ENCODE measurements at regions not wholly inside any gene's neighbourhood (a gene's known extent, or its start where the extent isn't known, plus 50 kb on each side); places are given as distances from the start of the nearest gene placed in this dataset.

- H3K27me3 ChIP-seq (ENCODE audit: insufficient read depth, poor library complexity, severe bottlenecking) = no peaks in the 10 kb centered on the region
- H3K9me3 ChIP-seq (ENCODE audit: severe bottlenecking) = no peaks in the 10 kb centered on the region
- DNase-seq (ENCODE audit: low spot score) = no peak
- no peak overlapping the region for H3K4me3 ChIP-seq (ENCODE audit: severe bottlenecking)
- H3K36me3 ChIP-seq (ENCODE audit: low read depth) = no peaks in the 10 kb centered on the region
- ATAC-seq (ENCODE audit: low read depth) = no peak
- no peak for TF ChIP-seq CTCF (IDR thresholded peaks at IDR 0.05; ENCODE audit: poor library complexity, severe bottlenecking)
- H3K27ac ChIP-seq (ENCODE audit: poor library complexity, severe bottlenecking) = no peak overlapping the region
- H3K4me1 ChIP-seq (ENCODE audit: insufficient read depth, poor library complexity, severe bottlenecking) = no peaks in the 10 kb centered on the region
These were observed 1171.3 kb downstream of the EFNB2 start for GRCh38 chr13:105364191-105364590.

- no peak overlapping the region for H3K4me3 ChIP-seq (ENCODE audit: severe bottlenecking)
- DNase-seq (ENCODE audit: low spot score) (no peak), ATAC-seq (ENCODE audit: low read depth) (no peak)
- no peaks in the 10 kb centered on the region for H3K9me3 ChIP-seq (ENCODE audit: severe bottlenecking)
- H3K27ac ChIP-seq (ENCODE audit: poor library complexity, severe bottlenecking) = no peak overlapping the region
- TF ChIP-seq CTCF (IDR thresholded peaks at IDR 0.05; ENCODE audit: poor library complexity, severe bottlenecking) = no peak
- no peaks in the 10 kb centered on the region for H3K27me3 ChIP-seq (ENCODE audit: insufficient read depth, poor library complexity, severe bottlenecking)
- H3K36me3 ChIP-seq (ENCODE audit: low read depth) = no peaks in the 10 kb centered on the region
- H3K4me1 ChIP-seq (ENCODE audit: insufficient read depth, poor library complexity, severe bottlenecking) = no peaks in the 10 kb centered on the region
These were observed 1171.9 kb downstream of the EFNB2 start for GRCh38 chr13:105363261-105364190.

- ATAC-seq (ENCODE audit: low read depth) = no peak
These were observed 1181.8 kb downstream of the EFNB2 start for GRCh38 chr13:105353654-105354053.

GRCh38 chr13:105349082-105349723, 1186.3 kb downstream of the EFNB2 start:
- Histone ChIP-seq H3K4me3 (ENCODE audit: severe bottlenecking) (no peak overlapping the region), H3K9me3 (ENCODE audit: severe bottlenecking) (no peaks in the 10 kb centered on the region), H3K27me3 (ENCODE audit: insufficient read depth, poor library complexity, severe bottlenecking) (no peaks in the 10 kb centered on the region), H3K36me3 (ENCODE audit: low read depth) (no peaks in the 10 kb centered on the region), H3K27ac (ENCODE audit: poor library complexity, severe bottlenecking) (no peak overlapping the region), H3K4me1 (ENCODE audit: insufficient read depth, poor library complexity, severe bottlenecking) (peaks cover 10% of the 10 kb centered on the region)
- TF ChIP-seq CTCF (IDR thresholded peaks at IDR 0.05; ENCODE audit: poor library complexity, severe bottlenecking) = no peak
- DNase-seq (ENCODE audit: low spot score) (no peak), ATAC-seq (ENCODE audit: low read depth) (no peak)

More at GRCh38 chr13:105353654-105354053, 1181.8 kb downstream of the EFNB2 start:
- DNase-seq (ENCODE audit: low spot score) = no peak
- no peak overlapping the region for H3K27ac ChIP-seq (ENCODE audit: poor library complexity, severe bottlenecking)
- no peaks in the 10 kb centered on the region for H3K36me3 ChIP-seq (ENCODE audit: low read depth)
- H3K9me3 ChIP-seq (ENCODE audit: severe bottlenecking) = no peaks in the 10 kb centered on the region
- no peak for TF ChIP-seq CTCF (IDR thresholded peaks at IDR 0.05; ENCODE audit: poor library complexity, severe bottlenecking)
- no peaks in the 10 kb centered on the region for H3K27me3 ChIP-seq (ENCODE audit: insufficient read depth, poor library complexity, severe bottlenecking)
- no peaks in the 10 kb centered on the region for H3K4me1 ChIP-seq (ENCODE audit: insufficient read depth, poor library complexity, severe bottlenecking)
- no peak overlapping the region for H3K4me3 ChIP-seq (ENCODE audit: severe bottlenecking)

All from RWPE2 (cell line).